SK-N-SH (cell line): ENCODE measurements at regions not wholly inside any gene's neighbourhood (a gene's known extent, or its start where the extent isn't known, plus 50 kb on each side); places are given as distances from the start of the nearest gene placed in this dataset.

Experiments
- CTCF ChIA-PET: fragments of 300-600, 350-600 bp; formaldehyde crosslinking; extraction: SDS; loops from one replicate; lab custom pipeline; 2021; lab: Yijun Ruan, JAX
- POLR2A ChIA-PET: fragments of 350-600 bp; sonication (Branson Sonifier 250); formaldehyde crosslinking; extraction: SDS; loops from one replicate; lab custom pipeline; 2020; ENCODE audit warnings: antibody characterized with exemption, inconsistent platforms; lab: Yijun Ruan, JAX
- DNase-seq: peaks from one replicate; pipeline ENCODE4 v3.0.0; 2012
- H2AFZ ChIP-seq: fragments of 200-600 bp; sonication (generic); 2 replicates; pipeline ENCODE4 v1.8.1; 2016; ENCODE audit warnings: antibody characterized with exemption, mild to moderate bottlenecking, low read depth
- H3F3A ChIP-seq: fragments of 200-600 bp; sonication (generic); replicated peaks from 2 replicates; pipeline ENCODE3; 2016; ENCODE audit warnings: antibody characterized with exemption, mild to moderate bottlenecking; ENCODE audit not compliant: insufficient read depth
- H3K27ac ChIP-seq, 2 experiments: fragments of 200-500 bp in 1 of 2; fragments of 200-600 bp in 1 of 2; sonication (Bioruptor generic) in 1 of 2; sonication (generic), shearing (Covaris generic) in 1 of 2; 2 replicates each; pipeline versions ENCODE4 v1.5.1 to v1.6.1; 2014 to 2016; ENCODE audit warnings: low read depth in 2 of 2, inconsistent platforms in 1 of 2, low read length in 1 of 2, mild to moderate bottlenecking in 1 of 2, mixed read lengths in 1 of 2
- H3K27me3 ChIP-seq: fragments of 200-600 bp; sonication (generic), shearing (Covaris generic); 2 replicates; pipeline ENCODE4 v1.6.1; 2016; ENCODE audit warnings: mixed run types; ENCODE audit not compliant: insufficient read depth
- H3K36me3 ChIP-seq, 2 experiments: fragments of 200-500 bp in 1 of 2; fragments of 200-600 bp in 1 of 2; sonication (Bioruptor generic) in 1 of 2; sonication (generic) in 1 of 2; replicated peaks in 1 of 2; 2 replicates each; pipeline versions ENCODE3 to v1.5.1; 2014 to 2016; ENCODE audit warnings: low read length in 1 of 2, mild to moderate bottlenecking in 1 of 2; ENCODE audit not compliant: insufficient read depth in 2 of 2, control insufficient read depth in 1 of 2
- H3K4me1 ChIP-seq, 2 experiments: fragments of 200-500 bp in 1 of 2; fragments of 200-600 bp in 1 of 2; sonication (Bioruptor generic) in 1 of 2; sonication (generic), shearing (Covaris generic) in 1 of 2; 2 replicates each; pipeline versions ENCODE4 v1.5.1 to v1.6.1; 2014 to 2016; ENCODE audit warnings: low read depth in 1 of 2, low read length in 1 of 2, mixed run types in 1 of 2; ENCODE audit not compliant: insufficient read depth in 2 of 2, control insufficient read depth in 1 of 2
- H3K4me2 ChIP-seq: fragments of 200-600 bp; sonication (generic), shearing (Covaris generic); 2 replicates; pipeline ENCODE4 v1.6.1; 2017; ENCODE audit warnings: mixed run types
- H3K4me3 ChIP-seq, 2 experiments: fragments of 200-500 bp in 1 of 2; fragments of 200-600 bp in 1 of 2; sonication (Bioruptor generic) in 1 of 2; sonication (generic), shearing (Covaris generic) in 1 of 2; 2 replicates each; pipeline versions ENCODE4 v1.5.1 to v1.8.1; 2014 to 2016; ENCODE audit warnings: low read depth in 2 of 2, inconsistent platforms in 1 of 2, low read length in 1 of 2, mild to moderate bottlenecking in 1 of 2, mixed read lengths in 1 of 2, moderate library complexity in 1 of 2
- H3K79me2 ChIP-seq: fragments of 200-600 bp; sonication (generic); 2 replicates; pipeline ENCODE4 v1.8.1; 2017; ENCODE audit warnings: mild to moderate bottlenecking; ENCODE audit not compliant: insufficient read depth
- H3K9ac ChIP-seq: fragments of 200-600 bp; sonication (generic); 2 replicates; pipeline ENCODE4 v1.6.1; 2017; ENCODE audit warnings: mixed run types
- H3K9me2 ChIP-seq: fragments of 200-600 bp; sonication (generic); 2 replicates; pipeline ENCODE4 v1.6.1; 2017; ENCODE audit warnings: mixed run types
- H3K9me3 ChIP-seq: fragments of 200-600 bp; sonication (generic); 2 replicates; pipeline ENCODE4 v1.6.1; 2017; ENCODE audit warnings: mixed run types, mild to moderate bottlenecking, moderate library complexity
- H4K20me1 ChIP-seq: fragments of 200-600 bp; sonication (generic); 2 replicates; pipeline ENCODE4 v1.6.1; 2017; ENCODE audit warnings: mild to moderate bottlenecking, mixed run types; ENCODE audit not compliant: insufficient read depth
- CTCF ChIP-seq: fragments of 200-600 bp; sonication (generic); IDR thresholded peaks from 2 replicates; pipeline ENCODE4 v1.6.1; 2017; ENCODE audit warnings: antibody characterized with exemption, mild to moderate bottlenecking, moderate library complexity
- EP300 ChIP-seq, 2 experiments: IDR thresholded peaks; 2 replicates each; pipeline versions ENCODE4 v1.4.0 to v1.6.1; 2012; ENCODE audit warnings: borderline replicate concordance in 1 of 2, low read depth in 1 of 2, low read length in 1 of 2
- EZH2phosphoT487 ChIP-seq: fragments of 200-600 bp; sonication (generic); IDR thresholded peaks from 2 replicates; pipeline ENCODE4 v1.6.1; 2017; ENCODE audit warnings: low read depth, mixed run types, mild to moderate bottlenecking, antibody characterized with exemption, moderate library complexity, borderline replicate concordance
- FOXJ3 ChIP-seq: sonication (generic); formaldehyde crosslinking; IDR thresholded peaks from 2 replicates; pipeline ENCODE4 v1.5.1; 2020; ENCODE audit warnings: mild to moderate bottlenecking, missing genetic modification reagents
- FOXM1 ChIP-seq: IDR thresholded peaks from 2 replicates; pipeline ENCODE4 v1.4.0; 2012; ENCODE audit warnings: low read depth, mild to moderate bottlenecking
- GABPA ChIP-seq: IDR thresholded peaks from 2 replicates; pipeline ENCODE4 v1.4.0; 2012; ENCODE audit warnings: low read depth, mild to moderate bottlenecking
- GATA2 ChIP-seq: sonication (generic); formaldehyde crosslinking; IDR thresholded peaks from 2 replicates; pipeline ENCODE4 v1.5.0; 2020; ENCODE audit warnings: mild to moderate bottlenecking, missing genetic modification reagents
- JUND ChIP-seq: IDR thresholded peaks from 2 replicates; pipeline ENCODE4 v1.4.0; 2012
- MAX ChIP-seq: IDR thresholded peaks from 2 replicates; pipeline ENCODE4 v1.4.0; 2012; ENCODE audit warnings: low read depth
- NFIC ChIP-seq: IDR thresholded peaks from 2 replicates; pipeline ENCODE4 v1.4.0; 2012; ENCODE audit warnings: borderline replicate concordance
- NRF1 ChIP-seq: IDR thresholded peaks from 2 replicates; pipeline ENCODE4 v1.6.1; 2012; ENCODE audit warnings: low read depth, mild to moderate bottlenecking, low read length
- PBX3 ChIP-seq: IDR thresholded peaks from 2 replicates; pipeline ENCODE4; 2012
- POLR2AphosphoS5 ChIP-seq: IDR thresholded peaks from 2 replicates; pipeline ENCODE4 v1.6.1; 2012; ENCODE audit warnings: low read depth, low read length
- REST ChIP-seq: IDR thresholded peaks from 2 replicates; pipeline ENCODE4 v1.6.1; 2012; ENCODE audit warnings: mild to moderate bottlenecking, low read depth, low read length, moderate library complexity
- RFX5 ChIP-seq: IDR thresholded peaks from 2 replicates; pipeline ENCODE4 v1.6.1; 2012; ENCODE audit warnings: mild to moderate bottlenecking, improper control_type of control experiment, low read length
- SIN3A ChIP-seq: IDR thresholded peaks from 2 replicates; pipeline ENCODE4 v1.6.1; 2012; ENCODE audit warnings: low read depth, mild to moderate bottlenecking, low read length, moderate library complexity, borderline replicate concordance
- SMC3 ChIP-seq: IDR thresholded peaks from 2 replicates; pipeline ENCODE4 v1.6.1; 2012; ENCODE audit warnings: low read depth, low read length, improper control_type of control experiment
- TAF1 ChIP-seq: IDR thresholded peaks from 2 replicates; pipeline ENCODE4 v1.6.1; 2012; ENCODE audit warnings: low read depth, mild to moderate bottlenecking, low read length, moderate library complexity, borderline replicate concordance
- USF2 ChIP-seq: fragments of 150-350 bp; IDR thresholded peaks from 2 replicates; pipeline ENCODE4 v1.6.1; 2017; ENCODE audit warnings: antibody characterized with exemption, low read length, low read depth, borderline replicate concordance
- ZBTB33 ChIP-seq: IDR thresholded peaks from 2 replicates; pipeline ENCODE4 v1.4.0; 2012; ENCODE audit warnings: low read depth, borderline replicate concordance
- WGBS: methylation state at CpG from one replicate; pipeline ENCODE4 v1.1.6; 2017; ENCODE audit warnings: low lambda C conversion rate; 5-methylcytosine and 5-hydroxymethylcytosine counted together

- no peak for DNase-seq
- WGBS: 66% methylated on average over 2 of the region's 2 CpGs
- Histone ChIP-seq H3F3A (no peaks in the 10 kb centered on the region), H4K20me1 (no peaks in the 10 kb centered on the region), H3K79me2 (no peaks in the 10 kb centered on the region)
- CTCF ChIA-PET: interaction anchor here (0.9 to 1.2 kb wide), 2 partner anchors 19 to 219 kb away, joined by 3 read pairs; no protein-coding TSS in a partner anchor
- TF ChIP-seq FOXJ3 (no peak), GATA2 (CRISPR knock-in tag) (no peak), JUND (no peak), EZH2phosphoT487 (no peak), PBX3 (no peak), SMC3 (no peak), CTCF (no peak), ZBTB33 (no peak), USF2 (no peak), TAF1 (no peak), GABPA (no peak), POLR2AphosphoS5 (no peak), SIN3A (no peak), RFX5 (no peak), FOXM1 (no peak), MAX (no peak), NFIC (no peak), NRF1 (no peak), REST (no peak), EP300 (IDR thresholded peaks at IDR 0.05; ENCODE audit: borderline replicate concordance in 1 of 2, low read depth in 1 of 2, low read length in 1 of 2) (no peak)
- TF ChIP-seq, all 33 proteins: peak for 0
- Histone ChIP-seq H2AFZ (no peak overlapping the region), H3K27ac (no peak overlapping the region), H3K9ac (no peak overlapping the region), H3K27me3 (no peaks in the 10 kb centered on the region), H3K4me2 (no peak overlapping the region), H3K4me3 (no peak overlapping the region), H3K4me1 (peaks cover 0 to 21% of the 10 kb centered on the region in 2 experiments; a peak in 2 of 4 replicates), H3K9me2 (no peaks in the 10 kb centered on the region), H3K36me3 (no peaks in the 10 kb centered on the region), H3K9me3 (no peaks in the 10 kb centered on the region)
- POLR2A ChIA-PET: no interaction called here
Observed at GRCh38 chr2:46241344-46241743, 55.9 kb upstream of the EPAS1 start.
